Activated CD4-positive, alpha-beta memory T cell treated with anti-CD3 and anti-CD28 coated beads for 36 hours (primary cell): ENCODE measurements at regions not wholly inside any gene's neighbourhood (a gene's known extent, or its start where the extent isn't known, plus 50 kb on each side); places are given as distances from the start of the nearest gene placed in this dataset.

Source experiments
- CTCF ChIA-PET: fragments of 350-600 bp; sonication (Branson Sonifier 250); formaldehyde crosslinking; loops from one replicate; lab custom pipeline; 2021; ENCODE audit warnings: antibody characterized with exemption, inconsistent platforms; lab: Charles Lee
- POLR2A ChIA-PET: fragments of 350-600 bp; sonication (Branson Sonifier 250); formaldehyde crosslinking; loops from one replicate; lab custom pipeline; 2021; ENCODE audit warnings: antibody characterized with exemption; lab: Charles Lee
- DNase-seq: peaks from one replicate; pipeline ENCODE4 v3.0.0-alpha.2; 2020
- H3K27ac Mint-ChIP-seq: one replicate; pipeline ENCODE4 v1.8.0; 2021; ENCODE audit warnings: mixed read lengths
- H3K27me3 Mint-ChIP-seq: one replicate; pipeline ENCODE4 v1.8.0; 2021; ENCODE audit warnings: mixed read lengths
- H3K36me3 Mint-ChIP-seq: one replicate; pipeline ENCODE4 v1.8.0; 2021; ENCODE audit warnings: mixed read lengths
- H3K4me1 Mint-ChIP-seq: one replicate; pipeline ENCODE4 v1.8.0; 2021; ENCODE audit warnings: low read depth, mixed read lengths
- H3K4me3 Mint-ChIP-seq: one replicate; pipeline ENCODE4 v1.8.0; 2021; ENCODE audit warnings: mild to moderate bottlenecking, mixed read lengths
- H3K9me3 Mint-ChIP-seq: one replicate; pipeline ENCODE4 v1.8.0; 2021; ENCODE audit warnings: mixed read lengths
- intact Hi-C: fragments of 100-400 bp; cut with micrococcal nuclease; formaldehyde crosslinking; loops from one replicate; pipeline ENCODE4 v1.15.1; 2023

DNA sequence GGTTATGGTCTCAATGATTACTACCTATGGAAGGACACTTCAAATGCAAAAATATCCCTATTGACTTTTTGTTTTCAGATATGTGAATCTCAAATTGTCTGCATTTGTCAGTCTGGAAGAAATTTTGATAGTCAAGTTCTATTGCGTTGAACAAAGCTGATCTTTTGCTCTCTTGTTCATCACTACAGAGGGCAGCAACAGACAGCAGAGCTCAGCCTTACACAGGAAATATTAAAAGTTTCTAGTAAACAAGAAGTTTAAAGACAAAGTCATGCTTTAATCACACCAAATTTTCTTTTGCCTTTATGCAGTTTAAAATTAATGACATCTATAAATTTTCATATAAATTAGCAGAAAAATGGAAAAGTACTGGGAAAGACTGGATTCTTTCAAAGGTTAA, 617.5 kb downstream of the NR4A2 start:
- intact Hi-C loops, result no loop called here
- Mint-ChIP-seq H3K4me3 (no peak overlapping the region), H3K9me3 (no peaks in the 10 kb centered on the region), H3K4me1 (no peaks in the 10 kb centered on the region), H3K27me3 (no peaks in the 10 kb centered on the region), H3K27ac (no peak overlapping the region), H3K36me3 (no peaks in the 10 kb centered on the region)
- POLR2A ChIA-PET, result no interaction called here
- no peak for DNase-seq
- CTCF ChIA-PET, result no interaction called here

DNA sequence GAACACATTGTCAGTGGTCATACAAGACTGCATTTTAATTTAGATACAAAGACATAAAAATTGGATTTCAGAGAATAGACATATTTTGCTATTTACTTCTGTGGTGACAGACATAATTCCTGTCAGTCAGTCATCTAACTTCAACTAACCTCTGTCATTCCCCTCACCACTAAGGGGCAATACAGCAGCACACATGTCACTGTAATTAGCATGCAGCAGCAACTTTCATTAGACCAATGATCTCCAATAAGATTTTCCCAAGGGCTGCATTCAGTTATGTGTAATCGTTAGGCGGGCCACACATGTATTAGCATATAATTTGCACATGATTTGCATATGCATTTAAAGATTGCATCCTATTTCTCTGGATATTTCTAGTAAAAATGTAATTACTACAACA, 624.5 kb downstream of the NR4A2 start:
- Mint-ChIP-seq H3K9me3 (no peaks in the 10 kb centered on the region), H3K27ac (no peak overlapping the region), H3K4me1 (no peaks in the 10 kb centered on the region), H3K4me3 (no peak overlapping the region), H3K36me3 (no peaks in the 10 kb centered on the region), H3K27me3 (no peaks in the 10 kb centered on the region)
- CTCF ChIA-PET, result no interaction called here
- intact Hi-C loops, result no loop called here
- POLR2A ChIA-PET, result no interaction called here
- DNase-seq, result no peak

DNA sequence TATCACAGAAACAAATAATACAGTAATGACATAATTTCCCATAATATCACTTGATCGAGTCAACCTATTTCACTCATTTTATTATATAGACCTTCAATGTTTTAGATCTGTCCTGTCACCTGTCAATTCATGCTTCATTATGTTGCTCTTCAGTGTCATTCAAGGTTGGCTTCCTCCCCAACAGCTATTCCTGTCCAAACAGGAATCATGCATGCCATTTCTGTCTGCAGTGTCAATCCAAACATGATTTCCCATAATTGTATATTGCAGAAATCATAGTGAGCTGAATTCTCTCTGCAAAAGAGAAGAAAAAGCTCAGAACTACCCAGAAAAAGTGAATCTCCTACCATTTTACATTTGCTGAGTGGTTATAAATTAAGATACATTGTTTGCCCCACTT, 628.6 kb downstream of the NR4A2 start:
- H3K4me1 Mint-ChIP-seq, result no peaks in the 10 kb centered on the region
- H3K9me3 Mint-ChIP-seq, result no peaks in the 10 kb centered on the region
- H3K27me3 Mint-ChIP-seq, result no peaks in the 10 kb centered on the region
- no peaks in the 10 kb centered on the region for H3K36me3 Mint-ChIP-seq
- H3K27ac Mint-ChIP-seq, result no peak overlapping the region
- intact Hi-C loops, result no loop called here
- H3K4me3 Mint-ChIP-seq, result no peak overlapping the region
- POLR2A ChIA-PET, result no interaction called here
- DNase-seq, result no peak
- CTCF ChIA-PET, result no interaction called here

DNA sequence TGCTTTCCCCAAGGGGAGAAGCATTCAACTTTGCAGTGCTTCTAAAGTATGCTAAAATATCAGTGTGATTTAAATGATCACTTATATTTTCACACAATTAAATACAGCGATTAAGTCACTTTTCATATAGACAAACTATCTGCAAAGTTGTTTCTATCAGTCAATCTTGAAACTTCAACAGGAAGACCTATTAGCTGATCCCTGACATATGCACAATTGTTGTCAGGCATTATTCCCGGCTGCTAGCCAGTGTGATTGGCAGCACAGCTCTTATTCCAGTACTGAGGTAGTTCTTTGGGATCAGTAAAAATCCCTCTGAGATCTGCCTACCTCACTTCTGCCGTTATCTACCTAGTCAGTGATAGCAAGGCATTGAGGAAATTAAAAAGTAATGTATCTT, 629.5 kb downstream of the NR4A2 start:
- no peak for DNase-seq
- Mint-ChIP-seq H3K27ac (no peak overlapping the region), H3K4me1 (no peaks in the 10 kb centered on the region), H3K4me3 (no peak overlapping the region), H3K9me3 (no peaks in the 10 kb centered on the region), H3K36me3 (no peaks in the 10 kb centered on the region), H3K27me3 (no peaks in the 10 kb centered on the region)
- CTCF ChIA-PET, result no interaction called here
- POLR2A ChIA-PET, result no interaction called here
- intact Hi-C loops, result no loop called here

DNA sequence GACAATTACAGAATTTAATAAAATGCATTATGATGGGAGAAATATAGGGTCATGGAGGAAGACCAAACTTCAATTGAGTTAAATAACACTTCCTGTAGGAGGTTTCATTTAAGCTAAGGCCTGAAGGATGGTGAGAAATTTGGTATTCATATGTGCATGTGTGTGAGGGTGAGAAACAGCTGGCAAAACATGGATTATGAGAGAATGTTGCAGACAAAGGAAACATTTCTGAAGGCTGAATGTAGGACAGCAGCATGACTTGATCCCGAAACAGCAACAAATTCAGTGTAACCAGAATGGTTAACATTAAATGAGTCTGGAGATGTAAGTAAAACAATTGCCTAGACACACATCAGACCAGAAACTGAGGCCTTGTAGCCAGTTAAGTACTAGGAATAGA, 630.8 kb downstream of the NR4A2 start:
- Mint-ChIP-seq H3K36me3 (no peaks in the 10 kb centered on the region), H3K4me1 (no peaks in the 10 kb centered on the region), H3K27me3 (no peaks in the 10 kb centered on the region), H3K27ac (no peak overlapping the region), H3K4me3 (no peak overlapping the region), H3K9me3 (no peaks in the 10 kb centered on the region)
- POLR2A ChIA-PET, result no interaction called here
- DNase-seq, result no peak
- intact Hi-C loops, result no loop called here
- CTCF ChIA-PET, result no interaction called here

DNA sequence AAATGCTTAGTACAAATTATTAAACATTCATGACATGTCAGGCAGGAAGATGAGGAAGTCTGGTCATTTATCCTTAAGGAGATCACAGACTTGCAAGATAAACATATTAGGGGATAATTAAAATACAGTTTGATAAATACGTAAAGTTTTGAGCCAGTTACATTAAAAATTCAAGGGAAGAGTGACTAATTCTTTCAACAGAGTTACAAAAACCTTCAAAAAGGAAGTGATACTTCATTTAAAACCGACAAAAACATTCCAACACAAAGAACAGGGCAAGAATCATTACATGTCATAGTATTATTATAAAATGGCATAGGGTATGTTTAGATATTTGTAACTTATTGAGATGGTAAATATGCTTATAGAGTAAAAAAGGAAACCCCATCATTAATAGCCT, 636.0 kb downstream of the NR4A2 start:
- intact Hi-C loops, result no loop called here
- no peaks in the 10 kb centered on the region for H3K36me3 Mint-ChIP-seq
- H3K4me1 Mint-ChIP-seq, result no peaks in the 10 kb centered on the region
- ChIA-PET CTCF (no interaction called here), POLR2A (no interaction called here)
- H3K27me3 Mint-ChIP-seq, result no peaks in the 10 kb centered on the region
- H3K27ac Mint-ChIP-seq, result no peak overlapping the region
- DNase-seq, result no peak
- no peak overlapping the region for H3K4me3 Mint-ChIP-seq
- no peaks in the 10 kb centered on the region for H3K9me3 Mint-ChIP-seq

DNA sequence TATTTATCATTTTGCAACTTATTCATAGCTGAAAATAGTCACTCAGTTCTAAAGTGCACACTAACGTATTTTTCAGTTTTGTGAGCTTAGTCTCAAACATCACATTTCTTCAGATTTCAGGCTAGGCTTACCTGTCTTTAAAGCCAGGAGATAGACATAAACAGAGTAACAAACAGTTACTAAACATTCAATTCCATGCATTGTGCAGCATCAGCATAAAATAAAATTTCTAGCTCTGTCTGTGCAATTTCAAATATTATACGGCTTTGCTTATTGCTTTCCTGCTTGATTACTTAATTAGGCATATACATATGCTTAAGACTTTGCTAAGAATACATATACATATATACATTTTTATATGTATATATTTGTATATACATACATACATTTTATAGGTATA, 637.0 kb downstream of the NR4A2 start:
- Mint-ChIP-seq H3K4me1 (no peaks in the 10 kb centered on the region), H3K27me3 (no peaks in the 10 kb centered on the region), H3K27ac (no peak overlapping the region), H3K36me3 (no peaks in the 10 kb centered on the region), H3K4me3 (no peak overlapping the region), H3K9me3 (no peaks in the 10 kb centered on the region)
- DNase-seq, result no peak
- intact Hi-C loops, result no loop called here
- ChIA-PET CTCF (no interaction called here), POLR2A (no interaction called here)

DNA sequence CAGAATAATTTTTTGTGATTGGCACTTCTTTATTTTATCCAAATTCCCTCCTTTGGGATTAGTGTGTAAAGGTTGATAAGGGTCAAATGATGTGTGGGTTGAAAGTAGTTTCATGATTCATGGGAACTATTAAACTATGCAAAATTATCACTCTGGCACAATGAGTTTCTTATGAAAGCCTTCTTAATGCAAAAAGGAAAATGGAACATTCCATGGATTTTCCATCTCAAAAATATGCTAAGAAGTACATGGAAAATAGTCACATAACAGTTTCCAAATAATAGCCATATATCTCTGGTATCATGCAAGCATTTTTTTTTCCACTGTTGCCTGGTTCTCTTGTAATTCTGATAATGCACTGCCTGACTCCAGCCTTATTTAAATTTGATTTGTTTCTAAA, 639.7 kb downstream of the NR4A2 start:
- H3K4me3 Mint-ChIP-seq, result no peak overlapping the region
- CTCF ChIA-PET, result no interaction called here
- no peaks in the 10 kb centered on the region for H3K4me1 Mint-ChIP-seq
- intact Hi-C loops, result no loop called here
- no peak overlapping the region for H3K27ac Mint-ChIP-seq
- POLR2A ChIA-PET, result no interaction called here
- no peaks in the 10 kb centered on the region for H3K9me3 Mint-ChIP-seq
- no peaks in the 10 kb centered on the region for H3K27me3 Mint-ChIP-seq
- no peak for DNase-seq
- H3K36me3 Mint-ChIP-seq, result no peaks in the 10 kb centered on the region

DNA sequence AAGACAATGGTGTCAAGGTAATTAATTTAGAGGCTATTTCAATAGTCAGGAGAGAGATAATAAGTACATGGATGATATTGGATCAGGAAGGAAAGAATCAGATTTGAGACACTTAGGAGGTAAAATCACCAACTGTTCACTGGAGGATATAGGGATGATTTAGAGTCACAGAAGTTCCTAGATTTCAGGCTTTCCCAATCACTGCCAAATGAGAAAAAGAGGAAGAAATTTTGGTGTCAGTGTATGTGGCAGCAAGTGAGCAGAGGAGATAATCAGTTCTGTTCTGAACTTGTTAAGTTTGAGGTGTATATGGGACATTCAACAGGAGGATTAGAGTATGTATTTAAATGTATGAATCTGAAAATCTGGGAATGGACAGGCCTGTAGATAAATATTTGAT, 640.4 kb downstream of the NR4A2 start:
- CTCF ChIA-PET, result no interaction called here
- no peaks in the 10 kb centered on the region for H3K36me3 Mint-ChIP-seq
- intact Hi-C loops, result no loop called here
- DNase-seq, result no peak
- H3K4me1 Mint-ChIP-seq, result no peaks in the 10 kb centered on the region
- POLR2A ChIA-PET, result no interaction called here
- no peaks in the 10 kb centered on the region for H3K27me3 Mint-ChIP-seq
- H3K27ac Mint-ChIP-seq, result no peak overlapping the region
- H3K4me3 Mint-ChIP-seq, result no peak overlapping the region
- no peaks in the 10 kb centered on the region for H3K9me3 Mint-ChIP-seq

DNA sequence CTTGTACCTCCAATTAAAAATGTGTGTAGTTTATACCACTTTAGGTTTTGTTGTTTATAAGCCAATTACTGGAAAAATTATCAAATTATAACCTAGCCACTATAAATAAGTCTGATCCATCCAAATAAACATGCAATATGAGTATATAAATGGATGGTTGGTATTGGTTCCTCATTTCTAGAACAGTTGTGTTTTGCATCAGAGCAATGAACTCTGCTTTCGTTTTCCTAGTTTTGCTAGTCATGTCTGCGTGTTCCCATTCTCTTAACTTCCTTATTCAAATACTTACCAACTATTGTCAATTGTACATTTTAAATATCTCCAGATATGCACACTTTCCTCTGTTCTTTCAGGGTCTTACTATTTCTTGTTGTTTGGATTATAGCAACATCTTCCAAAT, 641.7 kb downstream of the NR4A2 start:
- Mint-ChIP-seq H3K27ac (no peak overlapping the region), H3K4me3 (no peak overlapping the region), H3K4me1 (no peaks in the 10 kb centered on the region), H3K36me3 (no peaks in the 10 kb centered on the region), H3K9me3 (no peaks in the 10 kb centered on the region), H3K27me3 (no peaks in the 10 kb centered on the region)
- DNase-seq, result no peak
- intact Hi-C loops, result no loop called here
- ChIA-PET POLR2A (no interaction called here), CTCF (no interaction called here)

DNA sequence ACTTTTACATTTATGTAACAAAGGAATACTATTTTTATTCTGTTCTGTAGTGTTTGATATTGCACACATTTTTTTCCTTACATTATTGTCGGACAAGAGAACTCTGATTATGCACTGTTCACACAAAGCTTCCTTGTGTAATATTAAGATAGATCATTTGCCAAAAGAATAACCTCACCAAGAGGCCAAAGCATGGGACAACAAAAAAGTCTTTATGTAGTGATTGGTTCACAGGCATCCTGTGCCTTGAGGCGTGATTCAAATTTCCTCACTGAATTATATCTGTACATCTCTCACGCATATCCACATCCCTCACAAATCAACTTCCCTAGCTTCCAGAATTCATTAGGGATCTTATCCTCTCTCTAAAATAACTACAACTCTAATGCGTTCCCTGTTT, 642.7 kb downstream of the NR4A2 start:
- no peak for DNase-seq
- intact Hi-C loops, result no loop called here
- Mint-ChIP-seq H3K27me3 (no peaks in the 10 kb centered on the region), H3K4me3 (no peak overlapping the region), H3K4me1 (no peaks in the 10 kb centered on the region), H3K27ac (no peak overlapping the region), H3K36me3 (no peaks in the 10 kb centered on the region), H3K9me3 (no peaks in the 10 kb centered on the region)
- ChIA-PET POLR2A (no interaction called here), CTCF (no interaction called here)

DNA sequence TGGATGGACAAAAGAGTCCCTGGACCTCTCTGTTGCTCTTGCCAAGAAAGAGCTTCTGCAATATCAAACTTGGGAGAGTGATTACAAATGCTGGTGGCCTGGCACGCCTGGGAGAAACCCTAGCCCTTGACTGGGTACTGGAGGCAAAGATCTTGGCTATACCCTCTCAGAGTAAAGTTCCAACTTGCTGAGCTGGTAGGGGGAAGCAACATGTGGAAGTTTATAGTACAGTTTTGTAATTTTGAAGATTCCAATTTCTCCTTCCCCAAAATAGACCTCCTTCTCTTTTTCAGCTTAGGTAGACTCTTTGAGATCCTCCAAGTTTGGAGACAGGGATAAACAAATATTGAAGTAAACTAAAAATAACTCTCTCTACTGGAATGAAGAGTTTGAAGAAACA, 645.3 kb downstream of the NR4A2 start:
- Mint-ChIP-seq H3K27ac (no peak overlapping the region), H3K36me3 (no peaks in the 10 kb centered on the region), H3K4me3 (no peak overlapping the region), H3K27me3 (no peaks in the 10 kb centered on the region), H3K4me1 (no peaks in the 10 kb centered on the region), H3K9me3 (no peaks in the 10 kb centered on the region)
- CTCF ChIA-PET, result no interaction called here
- POLR2A ChIA-PET, result no interaction called here
- DNase-seq, result no peak
- intact Hi-C loops, result no loop called here

DNA sequence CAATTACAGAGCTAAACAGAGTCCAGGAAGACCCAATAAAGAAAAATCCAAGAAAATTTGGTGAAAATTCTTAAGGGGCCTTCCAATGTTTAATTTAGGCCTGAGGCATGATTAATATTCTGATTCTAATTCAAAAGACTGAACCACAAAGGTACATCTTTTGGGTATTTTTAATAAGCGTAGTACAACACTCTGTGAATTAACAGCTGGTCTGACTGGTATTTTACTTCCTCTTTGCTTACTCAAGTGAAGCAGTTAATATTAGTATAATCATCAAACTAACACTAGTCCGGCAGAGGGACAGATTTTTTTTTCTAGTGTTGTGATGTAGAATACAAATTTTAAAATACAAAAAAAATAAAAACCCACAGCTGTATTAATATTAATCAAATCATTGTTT, 652.9 kb downstream of the NR4A2 start:
- Mint-ChIP-seq H3K4me3 (no peak overlapping the region), H3K4me1 (no peaks in the 10 kb centered on the region), H3K27me3 (no peaks in the 10 kb centered on the region), H3K27ac (no peak overlapping the region), H3K36me3 (no peaks in the 10 kb centered on the region), H3K9me3 (peaks cover 5% of the 10 kb centered on the region)
- ChIA-PET CTCF (no interaction called here), POLR2A (no interaction called here)
- intact Hi-C loops, result no loop called here
- DNase-seq, result no peak

DNA sequence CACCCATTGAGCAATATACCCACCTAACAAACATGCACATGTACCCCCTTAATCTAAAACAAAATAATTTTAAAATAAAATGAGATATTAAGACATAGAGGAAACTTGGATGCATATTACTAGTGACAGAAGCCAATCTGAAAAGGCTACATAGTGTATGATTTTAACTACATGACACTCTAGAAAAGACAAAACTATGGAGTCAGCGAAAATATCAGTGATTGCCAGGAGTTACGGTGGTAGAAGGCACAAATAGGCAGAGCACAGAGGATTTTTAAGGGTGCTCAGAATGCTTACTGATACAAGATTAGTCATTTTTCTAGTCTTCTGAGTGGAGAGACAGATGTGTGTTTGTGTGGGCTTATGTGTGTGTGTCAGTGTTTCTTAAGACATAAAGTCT, 656.6 kb downstream of the NR4A2 start:
- CTCF ChIA-PET, result no interaction called here
- H3K36me3 Mint-ChIP-seq, result no peaks in the 10 kb centered on the region
- no peak overlapping the region for H3K4me3 Mint-ChIP-seq
- POLR2A ChIA-PET, result no interaction called here
- H3K27me3 Mint-ChIP-seq, result no peaks in the 10 kb centered on the region
- H3K27ac Mint-ChIP-seq, result no peak overlapping the region
- intact Hi-C loops, result no loop called here
- no peak for DNase-seq
- no peaks in the 10 kb centered on the region for H3K4me1 Mint-ChIP-seq
- H3K9me3 Mint-ChIP-seq, result peaks cover 5% of the 10 kb centered on the region
